NCI-H82 treated with DMSO at 0.1 percent for 48 hours (cell line): ENCODE measurements at regions not wholly inside any gene's neighbourhood (a gene's known extent, or its start where the extent isn't known, plus 50 kb on each side); places are given as distances from the start of the nearest gene placed in this dataset.
"Not testable (repeated sequence)": the region's sequence is repeated elsewhere in the genome, so short reads cannot be mapped to it uniquely, and the experiment has no call there.

Source experiments
- DNase-seq: peaks from one replicate; lab custom pipeline; 2025; ENCODE audit not compliant: unreplicated experiment; lab: John Stamatoyannopoulos, UW

GRCh38 chr11:23455321-23455891 is 595.1 kb upstream of the CCDC179 start:
- DNase-seq, result no peak

- no peak for DNase-seq
These were observed 597.4 kb upstream of the CCDC179 start for GRCh38 chr11:23457641-23458040.

GRCh38 chr11:23471878-23472277 is 611.6 kb upstream of the CCDC179 start:
- no peak for DNase-seq

- DNase-seq, result no peak
These were observed 613.5 kb upstream of the CCDC179 start for GRCh38 chr11:23473782-23474181.

GRCh38 chr11:23480736-23481135 is 620.5 kb upstream of the CCDC179 start:
- no peak for DNase-seq

- not testable (repeated sequence) for DNase-seq
These were observed 623.9 kb upstream of the CCDC179 start for GRCh38 chr11:23484146-23484545.

- not testable (repeated sequence) for DNase-seq
These were observed 624.3 kb upstream of the CCDC179 start for GRCh38 chr11:23484618-23485017.

- DNase-seq, result no peak
These were observed 630.4 kb upstream of the CCDC179 start for GRCh38 chr11:23490557-23491235.

- DNase-seq, result no peak
These were observed 634.7 kb upstream of the CCDC179 start for GRCh38 chr11:23494981-23495380.

GRCh38 chr11:23496340-23496739 is 636.1 kb upstream of the CCDC179 start:
- DNase-seq, result no peak

GRCh38 chr11:23497040-23497439 is 636.8 kb upstream of the CCDC179 start:
- DNase-seq, result no peak

GRCh38 chr11:23502389-23502788 is 642.1 kb upstream of the CCDC179 start:
- DNase-seq, result no peak

- no peak for DNase-seq
These were observed 642.6 kb upstream of the CCDC179 start for GRCh38 chr11:23502826-23503225.

GRCh38 chr11:23509023-23509422 is 648.7 kb upstream of the CCDC179 start:
- no peak for DNase-seq

GRCh38 chr11:23509821-23510220 is 649.5 kb upstream of the CCDC179 start:
- no peak for DNase-seq

- no peak for DNase-seq
These were observed 658.9 kb upstream of the CCDC179 start for GRCh38 chr11:23519194-23519593.

GRCh38 chr11:23520226-23520960 is 660.1 kb upstream of the CCDC179 start:
- no peak for DNase-seq

GRCh38 chr11:23536907-23537306 is 676.6 kb upstream of the CCDC179 start:
- no peak for DNase-seq

GRCh38 chr11:23539556-23539955 is 679.3 kb upstream of the CCDC179 start:
- DNase-seq, result no peak

- peak; percentile 50 for DNase-seq
These were observed 679.9 kb upstream of the CCDC179 start for GRCh38 chr11:23540101-23540561.

- DNase-seq, result no peak
These were observed 681.9 kb upstream of the CCDC179 start for GRCh38 chr11:23542189-23542588.

- no peak for DNase-seq
These were observed 682.5 kb upstream of the CCDC179 start for GRCh38 chr11:23542816-23543215.
